Testis (tissue), 2 donors: ENCODE measurements at regions not wholly inside any gene's neighbourhood (a gene's known extent, or its start where the extent isn't known, plus 50 kb on each side); places are given as distances from the start of the nearest gene placed in this dataset.

Experiments
- DNase-seq: peaks from one replicate; pipeline ENCODE4 v3.0.0-alpha.2; 2019
- H3K27ac ChIP-seq, 2 donors: fragments of 200-600 bp; sonication (generic); one replicate each; pipeline ENCODE4 v1.5.1; 2019
- H3K27me3 ChIP-seq: fragments of 200-600 bp; sonication (generic); one replicate; pipeline ENCODE4 v1.5.1; 2019
- H3K36me3 ChIP-seq: fragments of 200-600 bp; sonication (generic); one replicate; pipeline ENCODE4 v1.5.1; 2017; ENCODE audit warnings: low read depth; ENCODE audit errors: missing control alignments
- H3K4me1 ChIP-seq: fragments of 200-600 bp; sonication (generic); one replicate; pipeline ENCODE4 v1.5.1; 2019
- H3K4me3 ChIP-seq, 2 donors: fragments of 200-600 bp; sonication (generic); one replicate each; pipeline ENCODE4 v1.5.1; 2017 to 2019
- H3K9me3 ChIP-seq: fragments of 200-600 bp; sonication (generic); one replicate; pipeline ENCODE4 v1.5.1; 2017
- POLR2A ChIP-seq: fragments of 450-650 bp; IDR thresholded peaks from one replicate; pipeline ENCODE4 v1.6.1; 2017; ENCODE audit warnings: antibody characterized with exemption, mild to moderate bottlenecking, moderate library complexity
- WGBS, 2 donors: methylation state at CpG; one replicate each; pipeline ENCODE4 v1.1.5; 2018; 5-methylcytosine and 5-hydroxymethylcytosine counted together
- intact Hi-C: fragments of 100-400 bp; cut with DNase I; formaldehyde crosslinking; loops from one replicate; pipeline ENCODE4 v1.15.1; 2023; ENCODE audit warnings: low total_unique reads
- TF ChIP-seq, protein P1 (sequence below), 3 experiments: fragments of 450-650 bp in 2 of 3; fragments of 200-600 bp in 1 of 3; sonication (generic) in 1 of 3; IDR thresholded peaks; one replicate each; pipeline ENCODE4 v1.5.1; 2016 to 2019; ENCODE audit warnings: antibody characterized with exemption in 3 of 3, mild to moderate bottlenecking in 2 of 3, moderate library complexity in 1 of 3

DNA sequence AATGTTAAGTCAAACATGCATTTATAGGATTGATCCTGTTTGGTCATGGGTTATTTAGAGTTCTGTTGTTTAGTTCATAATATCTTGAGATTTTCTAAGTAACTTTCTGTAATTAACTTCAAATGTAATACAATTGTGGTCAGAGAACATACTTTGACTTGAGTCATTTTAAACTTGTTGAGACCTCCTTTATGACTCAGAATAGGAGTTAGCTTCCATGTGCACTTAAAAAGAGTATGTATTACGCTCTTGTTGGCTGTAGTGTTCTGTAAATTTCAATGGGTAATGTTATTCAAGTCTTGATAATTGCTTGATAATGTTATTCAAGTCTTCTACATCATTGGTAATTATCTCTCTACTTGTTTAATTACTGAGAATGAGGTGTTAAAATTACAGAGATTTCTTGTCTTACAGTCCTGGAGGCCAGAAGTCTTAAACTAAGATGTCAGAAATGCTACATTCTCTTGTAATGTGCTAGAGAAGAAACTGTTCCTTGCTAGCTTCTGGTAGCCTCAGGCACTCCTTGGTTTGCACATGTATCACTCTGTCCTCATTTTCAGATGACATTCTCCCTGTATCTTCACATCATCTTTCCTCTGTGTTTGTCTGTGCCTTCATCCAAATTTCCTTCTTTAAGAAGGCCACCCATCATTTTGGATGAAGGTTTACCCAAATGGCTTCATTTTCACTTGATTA is 197.3 kb downstream of the TMTC3 start:
- H3K4me1 ChIP-seq: no peaks in the 10 kb centered on the region
- H3K36me3 ChIP-seq: no peaks in the 10 kb centered on the region
- H3K27ac ChIP-seq: no peak overlapping the region
- 96 to 100% methylated on average over 1 of the region's 1 CpG for WGBS, 2 donors
- no peak overlapping the region for H3K4me3 ChIP-seq
- no peaks in the 10 kb centered on the region for H3K27me3 ChIP-seq
- DNase-seq: no peak
- intact Hi-C loops: no loop called here
- TF ChIP-seq POLR2A: no peak
- TF ChIP-seq, protein P1, sequence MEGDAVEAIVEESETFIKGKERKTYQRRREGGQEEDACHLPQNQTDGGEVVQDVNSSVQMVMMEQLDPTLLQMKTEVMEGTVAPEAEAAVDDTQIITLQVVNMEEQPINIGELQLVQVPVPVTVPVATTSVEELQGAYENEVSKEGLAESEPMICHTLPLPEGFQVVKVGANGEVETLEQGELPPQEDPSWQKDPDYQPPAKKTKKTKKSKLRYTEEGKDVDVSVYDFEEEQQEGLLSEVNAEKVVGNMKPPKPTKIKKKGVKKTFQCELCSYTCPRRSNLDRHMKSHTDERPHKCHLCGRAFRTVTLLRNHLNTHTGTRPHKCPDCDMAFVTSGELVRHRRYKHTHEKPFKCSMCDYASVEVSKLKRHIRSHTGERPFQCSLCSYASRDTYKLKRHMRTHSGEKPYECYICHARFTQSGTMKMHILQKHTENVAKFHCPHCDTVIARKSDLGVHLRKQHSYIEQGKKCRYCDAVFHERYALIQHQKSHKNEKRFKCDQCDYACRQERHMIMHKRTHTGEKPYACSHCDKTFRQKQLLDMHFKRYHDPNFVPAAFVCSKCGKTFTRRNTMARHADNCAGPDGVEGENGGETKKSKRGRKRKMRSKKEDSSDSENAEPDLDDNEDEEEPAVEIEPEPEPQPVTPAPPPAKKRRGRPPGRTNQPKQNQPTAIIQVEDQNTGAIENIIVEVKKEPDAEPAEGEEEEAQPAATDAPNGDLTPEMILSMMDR (IDR thresholded peaks at IDR 0.05): no peak
- no peaks in the 10 kb centered on the region for H3K9me3 ChIP-seq

DNA sequence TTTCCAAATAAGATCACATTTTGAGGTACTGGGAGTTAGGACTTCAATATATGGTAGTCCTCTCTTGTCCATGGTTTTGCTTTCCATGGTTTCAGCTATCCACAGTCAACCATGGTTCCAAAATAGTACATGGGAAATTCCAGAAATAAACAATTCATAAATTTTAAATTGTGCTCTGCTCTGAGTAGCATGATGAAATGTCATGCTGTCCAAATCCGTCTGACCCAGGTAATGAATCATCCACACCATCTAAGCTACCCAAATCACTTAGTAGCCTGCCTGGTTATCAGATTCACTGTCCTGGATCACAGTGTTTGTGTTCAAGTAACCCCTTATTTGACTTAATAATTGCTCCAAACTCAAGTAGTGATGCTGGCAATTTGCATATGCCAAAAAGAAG is 197.9 kb downstream of the TMTC3 start:
- Histone ChIP-seq H3K4me1 (no peaks in the 10 kb centered on the region), H3K9me3 (no peaks in the 10 kb centered on the region), H3K27ac (no peak overlapping the region), H3K4me3 (no peak overlapping the region), H3K36me3 (no peaks in the 10 kb centered on the region), H3K27me3 (no peaks in the 10 kb centered on the region)
- intact Hi-C loops: no loop called here
- DNase-seq: no peak
- no peak for TF ChIP-seq POLR2A
- TF ChIP-seq, protein P1 (IDR thresholded peaks at IDR 0.05): no peak
- WGBS, 2 donors: 75 to 87% methylated on average over 1 of the region's 1 CpG

DNA sequence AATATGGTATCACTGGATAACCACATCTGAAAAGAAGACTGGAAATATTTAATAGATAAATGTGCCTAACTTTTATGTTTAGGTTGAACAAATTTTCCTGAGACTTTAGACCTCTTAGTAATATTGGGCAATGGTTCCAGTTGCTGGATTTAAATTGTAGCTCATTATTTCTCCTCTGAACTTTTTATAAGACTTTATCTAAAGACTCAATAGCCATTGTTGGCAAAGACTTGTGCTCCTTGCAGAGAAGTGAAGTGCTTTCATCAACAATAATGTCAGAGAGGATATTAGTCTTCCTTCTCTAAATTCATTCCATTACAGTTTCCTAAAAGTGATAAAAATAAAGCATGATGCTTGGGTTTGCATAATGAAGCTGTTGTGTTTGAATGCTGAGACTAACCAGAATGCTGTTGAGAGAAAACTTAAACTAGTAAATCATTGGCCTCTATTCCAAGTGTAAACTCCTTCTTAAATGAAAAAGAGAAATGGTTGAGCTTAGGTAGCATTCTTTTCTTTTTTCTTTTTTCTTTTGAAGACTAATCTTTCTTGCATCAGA is 200.2 kb downstream of the TMTC3 start:
- Histone ChIP-seq H3K27ac (no peak overlapping the region), H3K9me3 (no peaks in the 10 kb centered on the region), H3K4me1 (no peaks in the 10 kb centered on the region), H3K27me3 (no peaks in the 10 kb centered on the region), H3K4me3 (no peak overlapping the region), H3K36me3 (no peaks in the 10 kb centered on the region)
- no peak for TF ChIP-seq POLR2A
- intact Hi-C loops: no loop called here
- DNase-seq: no peak

DNA sequence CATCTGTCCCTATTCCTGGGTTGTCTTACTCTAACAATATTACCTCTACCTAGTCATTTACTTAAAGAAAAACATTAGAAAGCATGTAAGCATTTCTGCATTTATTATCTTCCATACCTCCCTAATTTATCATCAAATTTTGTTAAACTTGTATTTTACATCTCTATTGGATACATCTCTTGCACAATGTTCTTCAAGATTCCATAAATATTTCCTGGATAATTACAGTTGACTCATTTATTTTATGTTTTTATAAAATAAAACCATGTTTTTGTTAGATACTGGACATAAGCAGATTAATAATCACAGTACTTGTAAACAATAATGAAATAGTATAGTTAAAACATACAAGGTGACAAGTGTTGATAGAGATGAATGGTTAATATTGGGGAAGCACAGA is 209.0 kb downstream of the TMTC3 start:
- no peaks in the 10 kb centered on the region for H3K4me1 ChIP-seq
- no peak for DNase-seq
- H3K27me3 ChIP-seq: no peaks in the 10 kb centered on the region
- H3K36me3 ChIP-seq: no peaks in the 10 kb centered on the region
- intact Hi-C loops: no loop called here
- H3K9me3 ChIP-seq: no peaks in the 10 kb centered on the region
- TF ChIP-seq, protein P1 (IDR thresholded peaks at IDR 0.05): no peak
- no peak for TF ChIP-seq POLR2A
- no peak overlapping the region for H3K4me3 ChIP-seq
- H3K27ac ChIP-seq: no peak overlapping the region

DNA sequence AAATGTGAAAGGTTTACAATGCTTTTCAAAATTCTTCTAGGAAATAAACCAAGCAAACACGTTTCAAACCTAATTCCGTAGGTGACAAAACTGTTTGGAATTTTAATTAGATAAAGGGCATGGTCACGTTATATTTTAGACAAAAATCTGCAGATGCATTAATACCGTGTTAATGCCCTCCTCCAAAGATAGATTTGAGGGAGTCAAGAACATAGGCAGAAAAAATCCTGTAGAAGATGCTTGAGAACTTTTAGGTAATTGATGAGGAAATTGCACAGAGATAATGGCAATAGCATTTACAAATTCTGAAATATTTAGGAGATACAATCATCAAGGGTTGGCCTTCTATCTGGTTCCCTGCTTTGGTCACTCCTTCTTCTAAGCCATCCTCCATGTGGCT is 212.6 kb downstream of the TMTC3 start:
- no peak overlapping the region for H3K27ac ChIP-seq

More for the DNA sequence above, 212.6 kb downstream of the TMTC3 start:
- Histone ChIP-seq H3K9me3 (no peaks in the 10 kb centered on the region), H3K4me3 (no peak overlapping the region), H3K4me1 (no peaks in the 10 kb centered on the region), H3K36me3 (no peaks in the 10 kb centered on the region), H3K27me3 (no peaks in the 10 kb centered on the region)
- 89% methylated on average over 4 of the region's 4 CpGs for WGBS, 2 donors
- intact Hi-C loops: no loop called here
- TF ChIP-seq, protein P1 (IDR thresholded peaks at IDR 0.05): no peak
- no peak for TF ChIP-seq POLR2A
- DNase-seq: no peak
